GM12878 (cell line): ENCODE measurements at regions not wholly inside any gene's neighbourhood (a gene's known extent, or its start where the extent isn't known, plus 50 kb on each side); places are given as distances from the start of the nearest gene placed in this dataset.

Source experiments
- ATAC-seq: fragments of 200-7000 bp; cut with Tn5 transposase; 3 replicates; pipeline ENCODE4 v1.9.1; 2020; ENCODE audit warnings: mild to moderate bottlenecking, moderate library complexity
- BruUV-seq: library from RNA; stranded (reverse); fragments of 400-500 nt; replicated peaks from 2 replicates; lab custom pipeline; 2021; lab: Mats Ljungman, UMichigan
- CTCF ChIA-PET: fragments of 300-600 bp; sonication (Branson Sonifier 250); formaldehyde crosslinking; extraction: SDS; loops from one replicate; lab custom pipeline; 2021; ENCODE audit warnings: inconsistent platforms; lab: Yijun Ruan, JAX
- POLR2A ChIA-PET: fragments of 350-600 bp; formaldehyde crosslinking; extraction: SDS; loops from one replicate; lab custom pipeline; 2021; ENCODE audit warnings: inconsistent platforms; lab: Charles Lee
- RAD21 ChIA-PET: fragments of 300-600 bp; sonication (Branson Sonifier 250); formaldehyde crosslinking; loops from one replicate; lab custom pipeline; 2023; ENCODE audit warnings: antibody characterized with exemption; ENCODE audit not compliant: unreplicated experiment; lab: Charles Lee
- SMC1A ChIA-PET: fragments of 300-600 bp; sonication (Branson Sonifier 250); formaldehyde crosslinking; loops from one replicate; lab custom pipeline; 2023; ENCODE audit not compliant: unreplicated experiment, uncharacterized antibody; lab: Charles Lee
- DNase-seq: peaks from one replicate; pipeline ENCODE4 v3.0.0-alpha.2; 2011; ENCODE audit warnings: low read depth, low spot score
- FAIRE-seq: peaks from 3 replicates; lab custom pipeline; 2011; peaks lifted over from hg19 to GRCh38; lab: Jason Lieb, UNC
- H2AFZ ChIP-seq: 2 replicates; pipeline ENCODE4 v1.6.0; 2011; ENCODE audit warnings: low read depth, low read length, control low read depth; ENCODE audit not compliant: control insufficient read depth
- H3K27ac ChIP-seq: 2 replicates; pipeline ENCODE4 v1.5.1; 2011; ENCODE audit warnings: control low read depth; ENCODE audit not compliant: control insufficient read depth, insufficient read depth
- H3K27me3 ChIP-seq, 2 experiments: replicated peaks in 1 of 2; 2 replicates each; pipeline versions ENCODE4 v1.6.0 to v1.6.1; 2011; ENCODE audit warnings: low read length in 1 of 2; ENCODE audit not compliant: control insufficient read depth in 2 of 2, insufficient read depth in 2 of 2
- H3K36me3 ChIP-seq, 2 experiments: 2 replicates each; pipeline ENCODE4 v1.5.1; 2011; ENCODE audit warnings: low read length in 1 of 2; ENCODE audit not compliant: control insufficient read depth in 2 of 2, insufficient read depth in 2 of 2
- H3K4me1 ChIP-seq: 2 replicates; pipeline ENCODE4 v1.6.1; 2011; ENCODE audit warnings: mild to moderate bottlenecking, low read length, moderate library complexity, mixed read lengths; ENCODE audit not compliant: control insufficient read depth, insufficient read depth
- H3K4me2 ChIP-seq: 2 replicates; pipeline ENCODE4 v1.6.0; 2011; ENCODE audit warnings: control low read depth; ENCODE audit not compliant: control insufficient read depth, insufficient read depth
- H3K4me3 ChIP-seq: fragments of 200-600 bp; sonication (generic); 2 replicates; pipeline ENCODE4 v1.5.1; 2016
- H3K79me2 ChIP-seq: 2 replicates; pipeline ENCODE4 v1.6.0; 2011; ENCODE audit warnings: low read length; ENCODE audit not compliant: control insufficient read depth, insufficient read depth
- H3K9ac ChIP-seq: 2 replicates; pipeline ENCODE4 v1.8.0; 2011; ENCODE audit warnings: low read length, control low read depth, mixed read lengths; ENCODE audit not compliant: control insufficient read depth, insufficient read depth
- H3K9me3 ChIP-seq: replicated peaks from 3 replicates; pipeline ENCODE4 v1.5.1; 2011; ENCODE audit warnings: mild to moderate bottlenecking, low read length; ENCODE audit not compliant: control insufficient read depth, insufficient read depth
- H4K20me1 ChIP-seq: 2 replicates; pipeline ENCODE4 v1.6.0; 2011; ENCODE audit not compliant: control insufficient read depth, insufficient read depth
- ATF3 ChIP-seq: IDR thresholded peaks from 2 replicates; pipeline ENCODE4 v1.6.1; 2011; ENCODE audit warnings: low read depth, mild to moderate bottlenecking, low read length, moderate library complexity, borderline replicate concordance; ENCODE audit errors: extremely low read depth
- BCL3 ChIP-seq: IDR thresholded peaks from 2 replicates; pipeline ENCODE4 v1.6.1; 2011; ENCODE audit warnings: borderline replicate concordance, low read depth, mild to moderate bottlenecking, moderate library complexity, low read length; ENCODE audit not compliant: insufficient read depth, poor library complexity, severe bottlenecking
- CBX3 ChIP-seq: fragments of 200-600 bp; sonication (generic); IDR thresholded peaks from 2 replicates; pipeline ENCODE4 v1.6.1; 2016; ENCODE audit warnings: low read depth, borderline replicate concordance
- CEBPZ ChIP-seq: fragments of 150-350 bp; IDR thresholded peaks from 2 replicates; pipeline ENCODE4 v1.6.1; 2016; ENCODE audit warnings: low read depth, low read length
- CHD4 ChIP-seq: fragments of 200-600 bp; sonication (generic); IDR thresholded peaks from 2 replicates; pipeline ENCODE4 v1.6.1; 2016; ENCODE audit warnings: mild to moderate bottlenecking
- ETV6 ChIP-seq, 2 experiments: fragments of 450-650 bp in 1 of 2; IDR thresholded peaks in 1 of 2; conservative IDR thresholded peaks in 1 of 2; 2 replicates each; pipeline ENCODE4 v1.6.1; 2014; ENCODE audit warnings: antibody characterized with exemption in 1 of 2, borderline replicate concordance in 1 of 2, low read depth in 1 of 2, mild to moderate bottlenecking in 1 of 2, moderate library complexity in 1 of 2
- MEF2A ChIP-seq: IDR thresholded peaks from 2 replicates; pipeline ENCODE4 v1.6.1; 2011; ENCODE audit warnings: low read depth, mild to moderate bottlenecking, low read length, moderate library complexity; ENCODE audit not compliant: insufficient read depth
- NR2C2 ChIP-seq: IDR thresholded peaks from 2 replicates; pipeline ENCODE4 v1.6.1; 2011; ENCODE audit warnings: borderline replicate concordance, low read depth; ENCODE audit not compliant: control insufficient read depth, insufficient read length
- SIX5 ChIP-seq: IDR thresholded peaks from 2 replicates; pipeline ENCODE4 v1.6.1; 2011; ENCODE audit warnings: mild to moderate bottlenecking, low read depth, low read length, moderate library complexity; ENCODE audit not compliant: severe bottlenecking
- SMC3 ChIP-seq: IDR thresholded peaks from 2 replicates; pipeline ENCODE4 v1.6.1; 2011; ENCODE audit warnings: low read length, improper control_type of control experiment, borderline replicate concordance
- SREBF1 ChIP-seq: IDR thresholded peaks from 2 replicates; pipeline ENCODE4 v1.6.1; 2012; ENCODE audit warnings: mild to moderate bottlenecking, low read length
- TARDBP ChIP-seq: IDR thresholded peaks from 2 replicates; pipeline ENCODE4 v1.6.1; 2016; ENCODE audit warnings: borderline replicate concordance
- ZNF622 ChIP-seq: fragments of 450-650 bp; IDR thresholded peaks from 2 replicates; pipeline ENCODE4 v1.6.1; 2017; ENCODE audit warnings: mild to moderate bottlenecking, inconsistent platforms
- ZNF687 ChIP-seq: fragments of 450-650 bp; IDR thresholded peaks from 2 replicates; pipeline ENCODE4 v1.6.1; 2017; ENCODE audit warnings: mild to moderate bottlenecking, moderate library complexity
- WGBS: methylation state at CpG from one replicate; pipeline ENCODE4 v1.1.6; 2016; ENCODE audit warnings: low lambda C conversion rate; ENCODE audit not compliant: insufficient replicate concordance, insufficient coverage; ENCODE audit errors: missing lambda C conversion rate; 5-methylcytosine and 5-hydroxymethylcytosine counted together
- in situ Hi-C: fragments of 300-500 bp; cut with MboI; formaldehyde crosslinking; loops from 9 replicates; pipeline ENCODE4 v1.14.3; 2018; ENCODE audit warnings: mixed read lengths
- intact Hi-C: fragments of 100-400 bp; cut with micrococcal nuclease; formaldehyde crosslinking; loops from one replicate; pipeline ENCODE4 v1.14.2; 2022; ENCODE audit not compliant: unreplicated experiment

GRCh38 chr2:105618351-105618659 lies 126.4 kb upstream of the NCK2 start:
- SMC1A ChIA-PET = no interaction called here
- Histone ChIP-seq H3K27me3 (no peaks in the 10 kb centered on the region; a peak in 1 of 4 replicates), H2AFZ (no peak overlapping the region), H3K4me3 (no peak overlapping the region), H4K20me1 (no peaks in the 10 kb centered on the region), H3K27ac (no peak overlapping the region), H3K4me2 (no peak overlapping the region), H3K4me1 (no peaks in the 10 kb centered on the region), H3K79me2 (no peaks in the 10 kb centered on the region), H3K36me3 (no peaks in the 10 kb centered on the region), H3K9ac (no peak overlapping the region), H3K9me3 (no peaks in the 10 kb centered on the region)
- TF ChIP-seq CHD4 = no peak
- TF ChIP-seq MEF2A = no peak
- TF ChIP-seq CBX3 = no peak
- TF ChIP-seq NR2C2 = no peak
- TF ChIP-seq SREBF1 = no peak
- no peak for TF ChIP-seq ZNF622
- TF ChIP-seq CEBPZ = no peak
- TF ChIP-seq ETV6 (conservative IDR thresholded peaks at IDR 0.05 in 1 of 2, IDR thresholded peaks at IDR 0.05 in 1 of 2; ENCODE audit: borderline replicate concordance in 1 of 2, low read depth in 1 of 2) = no peak
- TF ChIP-seq SIX5 = no peak
- TF ChIP-seq ZNF687 = no peak
- no peak for TF ChIP-seq BCL3
- no peak for TF ChIP-seq ATF3
- no peak for TF ChIP-seq TARDBP
- TF ChIP-seq SMC3 = no peak
- POLR2A ChIA-PET = no interaction called here
- BruUV-seq = no TSS peak
- intact Hi-C loops (no loop called here), in situ Hi-C loops (no loop called here)
- ATAC-seq (no peak), FAIRE-seq (no peak), DNase-seq (no peak)
- CTCF ChIA-PET = no interaction called here
- RAD21 ChIA-PET = no interaction called here
- WGBS = 24% methylated on average over 4 of the region's 4 CpGs
